RWPE2 (cell line): ENCODE measurements at regions not wholly inside any gene's neighbourhood (a gene's known extent, or its start where the extent isn't known, plus 50 kb on each side); places are given as distances from the start of the nearest gene placed in this dataset.

Source experiments
- ATAC-seq: fragments of 200-7000 bp; cut with Tn5 transposase; 3 replicates; pipeline ENCODE4 v1.9.1; 2021; ENCODE audit warnings: low read depth
- DNase-seq: peaks from one replicate; pipeline ENCODE4 v3.0.0-alpha.2; 2020; ENCODE audit warnings: low spot score
- H3K27ac ChIP-seq: fragments of 450-650 bp; 2 replicates; pipeline ENCODE4 v1.5.1; 2017; ENCODE audit warnings: mild to moderate bottlenecking; ENCODE audit not compliant: poor library complexity, severe bottlenecking
- H3K27me3 ChIP-seq: fragments of 250-450 bp; sonication (Bioruptor Pico); 2 replicates; pipeline ENCODE4 v1.5.1; 2021; ENCODE audit warnings: mild to moderate bottlenecking, moderate library complexity; ENCODE audit not compliant: insufficient read depth, poor library complexity, severe bottlenecking
- H3K36me3 ChIP-seq: fragments of 250-450 bp; sonication (Bioruptor Pico); 2 replicates; pipeline ENCODE4 v1.5.1; 2020; ENCODE audit warnings: low read depth, mild to moderate bottlenecking, moderate library complexity
- H3K4me1 ChIP-seq: fragments of 250-450 bp; sonication (Bioruptor Pico); 2 replicates; pipeline ENCODE4 v1.5.1; 2021; ENCODE audit warnings: mild to moderate bottlenecking, moderate library complexity; ENCODE audit not compliant: insufficient read depth, poor library complexity, severe bottlenecking
- H3K4me3 ChIP-seq: fragments of 250-450 bp; sonication (Bioruptor Pico); 2 replicates; pipeline ENCODE4 v1.5.1; 2021; ENCODE audit warnings: mild to moderate bottlenecking, moderate library complexity; ENCODE audit not compliant: severe bottlenecking
- H3K9me3 ChIP-seq: fragments of 250-450 bp; sonication (Bioruptor Pico); 2 replicates; pipeline ENCODE4 v1.5.1; 2021; ENCODE audit warnings: mild to moderate bottlenecking, moderate library complexity; ENCODE audit not compliant: severe bottlenecking
- CTCF ChIP-seq: fragments of 450-650 bp; IDR thresholded peaks from one replicate; pipeline ENCODE4 v1.5.1; 2017; ENCODE audit warnings: mild to moderate bottlenecking, moderate library complexity; ENCODE audit not compliant: poor library complexity, severe bottlenecking

- H3K4me1 ChIP-seq, result no peaks in the 10 kb centered on the region
- H3K27me3 ChIP-seq, result peaks cover 9% of the 10 kb centered on the region
- no peak for TF ChIP-seq CTCF
- H3K9me3 ChIP-seq, result no peaks in the 10 kb centered on the region
- ATAC-seq, result no peak
- no peak for DNase-seq
- H3K36me3 ChIP-seq, result no peaks in the 10 kb centered on the region
- no peak overlapping the region for H3K4me3 ChIP-seq
- H3K27ac ChIP-seq, result no peak overlapping the region
These were observed 264.9 kb downstream of the EBLN2 start for GRCh38 chr3:73326396-73326795.

- no peak for TF ChIP-seq CTCF
- Histone ChIP-seq H3K4me3 (no peak overlapping the region), H3K27ac (no peak overlapping the region), H3K36me3 (no peaks in the 10 kb centered on the region), H3K4me1 (no peaks in the 10 kb centered on the region), H3K27me3 (peaks cover 9% of the 10 kb centered on the region), H3K9me3 (no peaks in the 10 kb centered on the region)
- DNase-seq, result no peak
- ATAC-seq, result no peak
These were observed 265.6 kb downstream of the EBLN2 start for GRCh38 chr3:73327052-73327451.
